GM12872 (cell line): ENCODE measurements at regions not wholly inside any gene's neighbourhood (a gene's known extent, or its start where the extent isn't known, plus 50 kb on each side); places are given as distances from the start of the nearest gene placed in this dataset.

Experiments
- CTCF ChIP-seq: IDR thresholded peaks from 3 replicates; pipeline ENCODE4 v1.5.1; 2011; ENCODE audit warnings: low read depth, mild to moderate bottlenecking, low read length, moderate library complexity; ENCODE audit not compliant: insufficient read depth

- TF ChIP-seq CTCF = no peak
These were observed 482.9 kb upstream of the EYS start for GRCh38 chr6:66189915-66190314.

- TF ChIP-seq CTCF = no peak
These were observed 479.7 kb upstream of the EYS start for GRCh38 chr6:66186756-66187155.

GRCh38 chr6:66184091-66184490 is 477.1 kb upstream of the EYS start:
- TF ChIP-seq CTCF = no peak

- no peak for TF ChIP-seq CTCF
These were observed 472.3 kb upstream of the EYS start for GRCh38 chr6:66179361-66179760.

- TF ChIP-seq CTCF = no peak
These were observed 466.6 kb upstream of the EYS start for GRCh38 chr6:66173587-66173986.

GRCh38 chr6:66161546-66162108 is 454.6 kb upstream of the EYS start:
- no peak for TF ChIP-seq CTCF

- no peak for TF ChIP-seq CTCF
These were observed 452.9 kb upstream of the EYS start for GRCh38 chr6:66159937-66160336.

- no peak for TF ChIP-seq CTCF
These were observed 446.2 kb upstream of the EYS start for GRCh38 chr6:66153247-66153646.
